HCT116 (cell line): ENCODE measurements at regions not wholly inside any gene's neighbourhood (a gene's known extent, or its start where the extent isn't known, plus 50 kb on each side); places are given as distances from the start of the nearest gene placed in this dataset.

Experiments used
- ELF1 ChIP-seq: IDR thresholded peaks from 2 replicates; pipeline ENCODE4 v1.6.1; 2012; ENCODE audit warnings: low read depth, borderline replicate concordance
- EZH2phosphoT487 ChIP-seq: fragments of 200-600 bp; IDR thresholded peaks from 2 replicates; pipeline ENCODE4 v1.6.1; 2018; ENCODE audit warnings: antibody characterized with exemption, borderline replicate concordance
- MAX ChIP-seq: IDR thresholded peaks from 2 replicates; pipeline ENCODE4 v1.6.1; 2012

- TF ChIP-seq EZH2phosphoT487 = no peak
- TF ChIP-seq ELF1 = no peak
- no peak for TF ChIP-seq MAX
These were observed 50.2 kb upstream of the GALNT9 start (continued) for GRCh38 chr12:132379576-132379975.
